Sciatic nerve (tissue), 2 donors: ENCODE measurements at regions not wholly inside any gene's neighbourhood (a gene's known extent, or its start where the extent isn't known, plus 50 kb on each side); places are given as distances from the start of the nearest gene placed in this dataset.
"Not testable (repeated sequence)": the region's sequence is repeated elsewhere in the genome, so short reads cannot be mapped to it uniquely, and the experiment has no call there.

ENCODE experiments used
- ATAC-seq: fragments of 200-7000 bp; cut with Tn5 transposase; one replicate; pipeline ENCODE4 v1.9.1; 2020; ENCODE audit warnings: mild to moderate bottlenecking, moderate library complexity
- DNase-seq: peaks from one replicate; pipeline ENCODE4 v3.0.0-alpha.2; 2020; ENCODE audit warnings: low spot score
- intact Hi-C: fragments of 100-400 bp; cut with DNase I; formaldehyde crosslinking; loops from one replicate; pipeline ENCODE4 v1.14.2; 2022
- donor health status: DM: no; HTN: no; CAD: no.
- donor health status: DM: no; HTN: no; CAD: no.

GRCh38 chr2:106012001-106012590 lies 182.0 kb downstream of the UXS1 start:
- no peak for DNase-seq
- intact Hi-C loops: no loop called here
- ATAC-seq: no peak

GRCh38 chr2:106011380-106011779 lies 182.7 kb downstream of the UXS1 start:
- DNase-seq: no peak
- intact Hi-C loops: no loop called here
- ATAC-seq: no peak

- intact Hi-C loops: no loop called here
- DNase-seq (no peak), ATAC-seq (no peak)
These were observed 183.2 kb downstream of the UXS1 start for GRCh38 chr2:106010818-106011355.

- intact Hi-C loops: no loop called here
- ATAC-seq: no peak
These were observed 185.0 kb downstream of the UXS1 start for GRCh38 chr2:106009096-106009495.

GRCh38 chr2:106004851-106005250 lies 189.2 kb downstream of the UXS1 start:
- ATAC-seq (no peak), DNase-seq (no peak)
- intact Hi-C loops: no loop called here

More at GRCh38 chr2:106009096-106009495, 185.0 kb downstream of the UXS1 start:
- DNase-seq: no peak

- ATAC-seq (no peak), DNase-seq (no peak)
- intact Hi-C loops: no loop called here
These were observed 194.7 kb downstream of the UXS1 start for GRCh38 chr2:105999211-105999989.

- ATAC-seq (no peak), DNase-seq (no peak)
- intact Hi-C loops: no loop called here
These were observed 196.4 kb downstream of the UXS1 start for GRCh38 chr2:105997711-105998110.

GRCh38 chr2:105990624-105991023 lies 203.5 kb downstream of the UXS1 start:
- intact Hi-C loops: no loop called here
- ATAC-seq (no peak), DNase-seq (no peak)

- ATAC-seq, intact Hi-C loops: not testable (repeated sequence)
These were observed 204.3 kb downstream of the UXS1 start for GRCh38 chr2:105989803-105990202.

GRCh38 chr2:105989070-105989469 lies 205.0 kb downstream of the UXS1 start:
- DNase-seq: no peak
- no peak for ATAC-seq
- intact Hi-C loops: no loop called here

More at GRCh38 chr2:105989803-105990202, 204.3 kb downstream of the UXS1 start:
- DNase-seq: not testable (repeated sequence)

GRCh38 chr2:105977807-105978206 lies 216.3 kb downstream of the UXS1 start:
- ATAC-seq (no peak), DNase-seq (no peak)
- intact Hi-C loops: no loop called here

- intact Hi-C loops: no loop called here
- DNase-seq: no peak
- no peak for ATAC-seq
These were observed 216.9 kb downstream of the UXS1 start for GRCh38 chr2:105977212-105977611.

- ATAC-seq (no peak), DNase-seq (no peak)
- intact Hi-C loops: no loop called here
These were observed 219.3 kb downstream of the UXS1 start for GRCh38 chr2:105974812-105975211.

- DNase-seq (no peak), ATAC-seq (no peak)
- intact Hi-C loops: no loop called here
These were observed 221.2 kb downstream of the UXS1 start for GRCh38 chr2:105972927-105973326.

- ATAC-seq: no peak
- intact Hi-C loops: no loop called here
- no peak for DNase-seq
These were observed 221.9 kb downstream of the UXS1 start for GRCh38 chr2:105972246-105972645.

- ATAC-seq: no peak
- intact Hi-C loops: no loop called here
These were observed 224.5 kb downstream of the UXS1 start for GRCh38 chr2:105969552-105969951.

GRCh38 chr2:105962221-105962620 lies 217.5 kb downstream of the NCK2 start:
- intact Hi-C loops: no loop called here
- no peak for DNase-seq

More at GRCh38 chr2:105969552-105969951, 224.5 kb downstream of the UXS1 start:
- DNase-seq: no peak

GRCh38 chr2:105961599-105962146 lies 217.0 kb downstream of the NCK2 start:
- intact Hi-C loops: no loop called here
- DNase-seq (no peak), ATAC-seq (no peak)

More at GRCh38 chr2:105962221-105962620, 217.5 kb downstream of the NCK2 start:
- ATAC-seq: no peak

GRCh38 chr2:105959357-105959756 lies 214.6 kb downstream of the NCK2 start:
- intact Hi-C loops: no loop called here
- no peak for DNase-seq
- peak; percentile 58 for ATAC-seq

- intact Hi-C loops: no loop called here
- DNase-seq (no peak), ATAC-seq (no peak)
These were observed 210.2 kb downstream of the NCK2 start for GRCh38 chr2:105954891-105955290.
